Hepatocyte (in vitro differentiated cells): ENCODE measurements at regions not wholly inside any gene's neighbourhood (a gene's known extent, or its start where the extent isn't known, plus 50 kb on each side); places are given as distances from the start of the nearest gene placed in this dataset.

Source experiments
- DNase-seq: peaks from one replicate; pipeline ENCODE4 v3.0.0-alpha.2; 2016; ENCODE audit warnings: low spot score
- H2AFZ ChIP-seq: fragments of 200-600 bp; sonication (generic); 2 replicates; pipeline ENCODE4 v1.6.0; 2016; ENCODE audit warnings: antibody characterized with exemption, mild to moderate bottlenecking
- H3K27ac ChIP-seq: fragments of 200-600 bp; sonication (generic); 2 replicates; pipeline ENCODE4 v1.5.1; 2016; ENCODE audit warnings: mild to moderate bottlenecking
- H3K27me3 ChIP-seq: fragments of 200-600 bp; sonication (generic); 2 replicates; pipeline ENCODE4 v1.6.1; 2016
- H3K36me3 ChIP-seq: fragments of 200-600 bp; sonication (generic); replicated peaks from 2 replicates; pipeline ENCODE4 v1.5.1; 2016; ENCODE audit warnings: low read depth; ENCODE audit not compliant: insufficient read depth
- H3K4me1 ChIP-seq: fragments of 200-600 bp; sonication (generic); 2 replicates; pipeline ENCODE4 v1.5.1; 2016; ENCODE audit warnings: mild to moderate bottlenecking, moderate library complexity; ENCODE audit not compliant: insufficient read depth
- H3K4me2 ChIP-seq: fragments of 200-600 bp; sonication (generic); 2 replicates; pipeline ENCODE4 v1.6.0; 2016
- H3K4me3 ChIP-seq: fragments of 200-600 bp; sonication (generic); 2 replicates; pipeline ENCODE4 v1.5.1; 2016; ENCODE audit warnings: mild to moderate bottlenecking
- H3K79me2 ChIP-seq: fragments of 200-600 bp; sonication (generic); 2 replicates; pipeline ENCODE4 v1.6.0; 2017; ENCODE audit warnings: mild to moderate bottlenecking
- H3K9me2 ChIP-seq: fragments of 200-600 bp; sonication (generic); replicated peaks from 2 replicates; pipeline ENCODE4 v1.6.0; 2017; ENCODE audit warnings: mild to moderate bottlenecking; ENCODE audit not compliant: insufficient read depth
- H3K9me3 ChIP-seq: fragments of 200-600 bp; sonication (generic); 2 replicates; pipeline ENCODE4 v1.5.1; 2016; ENCODE audit warnings: low read depth, mild to moderate bottlenecking
- H4K20me1 ChIP-seq: fragments of 200-600 bp; sonication (generic); 2 replicates; pipeline ENCODE4 v1.6.0; 2016; ENCODE audit warnings: mild to moderate bottlenecking; ENCODE audit not compliant: insufficient read depth, poor library complexity, severe bottlenecking
- CTCF ChIP-seq: fragments of 200-600 bp; sonication (generic); IDR thresholded peaks from 2 replicates; pipeline ENCODE4 v1.5.1; 2016; ENCODE audit warnings: antibody characterized with exemption, mild to moderate bottlenecking; ENCODE audit not compliant: poor library complexity
- EZH2 ChIP-seq: fragments of 200-600 bp; sonication (generic); IDR thresholded peaks from 2 replicates; pipeline ENCODE4 v1.6.1; 2016; ENCODE audit warnings: antibody characterized with exemption, mild to moderate bottlenecking, borderline replicate concordance
- EZH2phosphoT487 ChIP-seq: fragments of 200-600 bp; sonication (generic); IDR thresholded peaks from one replicate; pipeline ENCODE4 v1.6.1; 2018; ENCODE audit warnings: antibody characterized with exemption, mild to moderate bottlenecking, low read depth, moderate library complexity; ENCODE audit not compliant: unreplicated experiment, severe bottlenecking
- WGBS: methylation state at CpG from one replicate; pipeline ENCODE4 v1.1.6; 2016; ENCODE audit warnings: low lambda C conversion rate; ENCODE audit errors: missing lambda C conversion rate; 5-methylcytosine and 5-hydroxymethylcytosine counted together

GRCh38 chr7:12993025-12993424 lies 305.6 kb downstream of the ARL4A start:
- H3K4me3 ChIP-seq, result no peak overlapping the region
- H2AFZ ChIP-seq, result no peak overlapping the region
- H3K4me2 ChIP-seq, result no peak overlapping the region
- TF ChIP-seq CTCF (no peak), EZH2 (no peak), EZH2phosphoT487 (no peak)
- H3K27me3 ChIP-seq, result no peaks in the 10 kb centered on the region
- H3K4me1 ChIP-seq, result no peaks in the 10 kb centered on the region
- no peak for DNase-seq
- no peaks in the 10 kb centered on the region for H3K79me2 ChIP-seq
- no peaks in the 10 kb centered on the region for H3K9me3 ChIP-seq
- H3K27ac ChIP-seq, result no peak overlapping the region
- no peaks in the 10 kb centered on the region for H3K36me3 ChIP-seq
- H4K20me1 ChIP-seq, result no peaks in the 10 kb centered on the region
- H3K9me2 ChIP-seq, result no peaks in the 10 kb centered on the region

GRCh38 chr7:12995912-12996469 lies 308.6 kb downstream of the ARL4A start:
- Histone ChIP-seq H3K27me3 (no peaks in the 10 kb centered on the region), H3K4me3 (no peak overlapping the region), H3K9me2 (no peaks in the 10 kb centered on the region), H3K4me1 (no peaks in the 10 kb centered on the region), H3K9me3 (no peaks in the 10 kb centered on the region), H3K36me3 (no peaks in the 10 kb centered on the region), H3K27ac (no peak overlapping the region), H2AFZ (no peak overlapping the region), H3K4me2 (no peak overlapping the region), H3K79me2 (no peaks in the 10 kb centered on the region), H4K20me1 (no peaks in the 10 kb centered on the region)
- no peak for TF ChIP-seq EZH2phosphoT487
- no peak for TF ChIP-seq EZH2
- no peak for TF ChIP-seq CTCF
- WGBS, result 77% methylated on average over 2 of the region's 2 CpGs
- DNase-seq, result no peak

GRCh38 chr7:13007331-13007730 lies 319.9 kb downstream of the ARL4A start:
- 94% methylated on average over 1 of the region's 1 CpG for WGBS
- Histone ChIP-seq H3K36me3 (no peaks in the 10 kb centered on the region), H2AFZ (no peak overlapping the region), H4K20me1 (no peaks in the 10 kb centered on the region), H3K9me3 (no peaks in the 10 kb centered on the region), H3K4me3 (no peak overlapping the region), H3K9me2 (no peaks in the 10 kb centered on the region), H3K27ac (no peak overlapping the region), H3K79me2 (no peaks in the 10 kb centered on the region), H3K27me3 (no peaks in the 10 kb centered on the region), H3K4me1 (no peaks in the 10 kb centered on the region), H3K4me2 (no peak overlapping the region)
- DNase-seq, result no peak
- no peak for TF ChIP-seq EZH2
- no peak for TF ChIP-seq EZH2phosphoT487
- TF ChIP-seq CTCF, result no peak

- H3K4me1 ChIP-seq, result no peaks in the 10 kb centered on the region
- no peaks in the 10 kb centered on the region for H3K27me3 ChIP-seq
- H3K9me3 ChIP-seq, result no peaks in the 10 kb centered on the region
- TF ChIP-seq CTCF (no peak), EZH2phosphoT487 (no peak), EZH2 (no peak)
- no peaks in the 10 kb centered on the region for H4K20me1 ChIP-seq
- DNase-seq, result no peak
- H3K4me2 ChIP-seq, result no peak overlapping the region
- H3K4me3 ChIP-seq, result no peak overlapping the region
- WGBS, result 98% methylated on average over 3 of the region's 3 CpGs
- H3K27ac ChIP-seq, result no peak overlapping the region
- H3K79me2 ChIP-seq, result no peaks in the 10 kb centered on the region
- no peaks in the 10 kb centered on the region for H3K36me3 ChIP-seq
- no peak overlapping the region for H2AFZ ChIP-seq
- H3K9me2 ChIP-seq, result no peaks in the 10 kb centered on the region
Observed at GRCh38 chr7:13009517-13009916, 322.1 kb downstream of the ARL4A start.
